ENCODE measurements at regions not wholly inside any gene's neighbourhood (a gene's known extent, or its start where the extent isn't known, plus 50 kb on each side); places are given as distances from the start of the nearest gene placed in this dataset.

GRCh38 chr14:62451221-62451620 is 594.0 kb downstream of the KCNH5 start:
- H3K4me1 ChIP-seq (ENCODE audit: control insufficient read depth, extremely low read depth, insufficient read depth, low read length), result no peaks in the 10 kb centered on the region
- H4K20me1 ChIP-seq (ENCODE audit: control insufficient read depth, extremely low read depth, insufficient read depth, low read length), result no peaks in the 10 kb centered on the region
- H3K79me2 ChIP-seq (ENCODE audit: control insufficient read depth, insufficient read depth, low read length), result no peaks in the 10 kb centered on the region
- no peak overlapping the region for H3K4me2 ChIP-seq (ENCODE audit: extremely low read depth, insufficient read depth, low read length)
- no peak overlapping the region for H2AFZ ChIP-seq (ENCODE audit: low read length)
- TF ChIP-seq, protein P1, sequence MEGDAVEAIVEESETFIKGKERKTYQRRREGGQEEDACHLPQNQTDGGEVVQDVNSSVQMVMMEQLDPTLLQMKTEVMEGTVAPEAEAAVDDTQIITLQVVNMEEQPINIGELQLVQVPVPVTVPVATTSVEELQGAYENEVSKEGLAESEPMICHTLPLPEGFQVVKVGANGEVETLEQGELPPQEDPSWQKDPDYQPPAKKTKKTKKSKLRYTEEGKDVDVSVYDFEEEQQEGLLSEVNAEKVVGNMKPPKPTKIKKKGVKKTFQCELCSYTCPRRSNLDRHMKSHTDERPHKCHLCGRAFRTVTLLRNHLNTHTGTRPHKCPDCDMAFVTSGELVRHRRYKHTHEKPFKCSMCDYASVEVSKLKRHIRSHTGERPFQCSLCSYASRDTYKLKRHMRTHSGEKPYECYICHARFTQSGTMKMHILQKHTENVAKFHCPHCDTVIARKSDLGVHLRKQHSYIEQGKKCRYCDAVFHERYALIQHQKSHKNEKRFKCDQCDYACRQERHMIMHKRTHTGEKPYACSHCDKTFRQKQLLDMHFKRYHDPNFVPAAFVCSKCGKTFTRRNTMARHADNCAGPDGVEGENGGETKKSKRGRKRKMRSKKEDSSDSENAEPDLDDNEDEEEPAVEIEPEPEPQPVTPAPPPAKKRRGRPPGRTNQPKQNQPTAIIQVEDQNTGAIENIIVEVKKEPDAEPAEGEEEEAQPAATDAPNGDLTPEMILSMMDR (conservative IDR thresholded peaks at IDR 0.05 in 1 of 2, IDR thresholded peaks at IDR 0.05 in 1 of 2; ENCODE audit: low read depth in 1 of 2, low read length in 2 of 2), result no peak
- no peak for TF ChIP-seq EZH2 (IDR thresholded peaks at IDR 0.05; ENCODE audit: low read length, missing control alignments)
- no peak overlapping the region for H3K9ac ChIP-seq (ENCODE audit: insufficient read depth, low read length)
- H3K27ac ChIP-seq (ENCODE audit: insufficient read depth, low read length), result no peak overlapping the region
- H3K36me3 ChIP-seq (ENCODE audit: control insufficient read depth, insufficient read depth, low read length), result no peaks in the 10 kb centered on the region
- H3K9me3 ChIP-seq (ENCODE audit: control insufficient read depth, insufficient read depth, low read depth, low read length), result no peaks in the 10 kb centered on the region
- H3K4me3 ChIP-seq (replicated peaks in 1 of 4; ENCODE audit: control extremely low read depth in 1 of 4, insufficient read depth in 1 of 4, low read depth in 3 of 4, low read length in 4 of 4), result no peak overlapping the region
- no peaks in the 10 kb centered on the region for H3K27me3 ChIP-seq (ENCODE audit: control insufficient read depth, insufficient read depth, low read length)
- no peak for DNase-seq (ENCODE audit: low read depth in 2 of 2)

GRCh38 chr14:62453226-62453625 is 592.0 kb downstream of the KCNH5 start:
- peak in 1 of 2 donors; percentile 5 for DNase-seq (ENCODE audit: low read depth in 2 of 2)
- Histone ChIP-seq H3K27me3 (ENCODE audit: control insufficient read depth, insufficient read depth, low read length) (no peaks in the 10 kb centered on the region), H3K27ac (ENCODE audit: insufficient read depth, low read length) (no peak overlapping the region), H3K4me1 (ENCODE audit: control insufficient read depth, extremely low read depth, insufficient read depth, low read length) (no peaks in the 10 kb centered on the region), H2AFZ (ENCODE audit: low read length) (no peak overlapping the region), H3K9me3 (ENCODE audit: control insufficient read depth, insufficient read depth, low read depth, low read length) (no peaks in the 10 kb centered on the region), H3K9ac (ENCODE audit: insufficient read depth, low read length) (no peak overlapping the region), H3K4me2 (ENCODE audit: extremely low read depth, insufficient read depth, low read length) (no peak overlapping the region), H3K79me2 (ENCODE audit: control insufficient read depth, insufficient read depth, low read length) (no peaks in the 10 kb centered on the region), H3K36me3 (ENCODE audit: control insufficient read depth, insufficient read depth, low read length) (no peaks in the 10 kb centered on the region), H4K20me1 (ENCODE audit: control insufficient read depth, extremely low read depth, insufficient read depth, low read length) (no peaks in the 10 kb centered on the region), H3K4me3 (replicated peaks in 1 of 4; ENCODE audit: control extremely low read depth in 1 of 4, insufficient read depth in 1 of 4, low read depth in 3 of 4, low read length in 4 of 4) (no peak overlapping the region)
- TF ChIP-seq, protein P1 (conservative IDR thresholded peaks at IDR 0.05 in 1 of 2, IDR thresholded peaks at IDR 0.05 in 1 of 2; ENCODE audit: low read depth in 1 of 2, low read length in 2 of 2), result no peak
- no peak for TF ChIP-seq EZH2 (IDR thresholded peaks at IDR 0.05; ENCODE audit: low read length, missing control alignments)

DNA sequence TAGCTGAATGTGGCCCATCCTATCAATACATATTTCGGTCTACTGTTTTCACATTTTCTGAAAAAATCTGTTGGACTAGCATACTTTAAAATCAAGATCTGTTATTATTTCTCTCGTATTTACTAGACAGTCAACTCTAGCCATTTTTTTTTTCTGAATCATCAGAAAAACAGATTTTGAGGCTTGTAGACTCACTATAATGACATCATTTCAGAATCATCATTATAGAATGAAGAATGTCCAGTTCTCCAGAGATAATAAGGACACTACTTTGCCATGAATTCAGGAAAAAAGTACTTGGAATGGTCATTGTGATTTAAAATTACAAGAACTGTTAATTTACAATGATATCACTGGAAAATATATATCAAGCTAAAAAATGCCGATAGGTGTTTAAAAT is 589.8 kb downstream of the KCNH5 start:
- TF ChIP-seq, protein P1 (conservative IDR thresholded peaks at IDR 0.05 in 1 of 2, IDR thresholded peaks at IDR 0.05 in 1 of 2; ENCODE audit: low read depth in 1 of 2, low read length in 2 of 2), result no peak
- TF ChIP-seq EZH2 (IDR thresholded peaks at IDR 0.05; ENCODE audit: low read length, missing control alignments), result no peak
- Histone ChIP-seq H3K27ac (ENCODE audit: insufficient read depth, low read length) (no peak overlapping the region), H3K4me3 (replicated peaks in 1 of 4; ENCODE audit: control extremely low read depth in 1 of 4, insufficient read depth in 1 of 4, low read depth in 3 of 4, low read length in 4 of 4) (no peak overlapping the region), H2AFZ (ENCODE audit: low read length) (no peak overlapping the region), H3K4me2 (ENCODE audit: extremely low read depth, insufficient read depth, low read length) (no peak overlapping the region), H3K27me3 (ENCODE audit: control insufficient read depth, insufficient read depth, low read length) (no peaks in the 10 kb centered on the region), H4K20me1 (ENCODE audit: control insufficient read depth, extremely low read depth, insufficient read depth, low read length) (no peaks in the 10 kb centered on the region), H3K4me1 (ENCODE audit: control insufficient read depth, extremely low read depth, insufficient read depth, low read length) (no peaks in the 10 kb centered on the region), H3K9ac (ENCODE audit: insufficient read depth, low read length) (no peak overlapping the region), H3K79me2 (ENCODE audit: control insufficient read depth, insufficient read depth, low read length) (no peaks in the 10 kb centered on the region), H3K9me3 (ENCODE audit: control insufficient read depth, insufficient read depth, low read depth, low read length) (no peaks in the 10 kb centered on the region), H3K36me3 (ENCODE audit: control insufficient read depth, insufficient read depth, low read length) (no peaks in the 10 kb centered on the region)
- no peak for DNase-seq (ENCODE audit: low read depth in 2 of 2)

All from fibroblast of lung (primary cell).